Hepatocyte (in vitro differentiated cells): ENCODE measurements at regions not wholly inside any gene's neighbourhood (a gene's known extent, or its start where the extent isn't known, plus 50 kb on each side); places are given as distances from the start of the nearest gene placed in this dataset.

ENCODE experiments used
- DNase-seq: peaks from one replicate; pipeline ENCODE4 v3.0.0-alpha.2; 2016; ENCODE audit warnings: low spot score
- H2AFZ ChIP-seq: fragments of 200-600 bp; sonication (generic); 2 replicates; pipeline ENCODE4 v1.6.0; 2016; ENCODE audit warnings: antibody characterized with exemption, mild to moderate bottlenecking
- H3K27ac ChIP-seq: fragments of 200-600 bp; sonication (generic); 2 replicates; pipeline ENCODE4 v1.5.1; 2016; ENCODE audit warnings: mild to moderate bottlenecking
- H3K27me3 ChIP-seq: fragments of 200-600 bp; sonication (generic); 2 replicates; pipeline ENCODE4 v1.6.1; 2016
- H3K36me3 ChIP-seq: fragments of 200-600 bp; sonication (generic); replicated peaks from 2 replicates; pipeline ENCODE4 v1.5.1; 2016; ENCODE audit warnings: low read depth; ENCODE audit not compliant: insufficient read depth
- H3K4me1 ChIP-seq: fragments of 200-600 bp; sonication (generic); 2 replicates; pipeline ENCODE4 v1.5.1; 2016; ENCODE audit warnings: mild to moderate bottlenecking, moderate library complexity; ENCODE audit not compliant: insufficient read depth
- H3K4me2 ChIP-seq: fragments of 200-600 bp; sonication (generic); 2 replicates; pipeline ENCODE4 v1.6.0; 2016
- H3K4me3 ChIP-seq: fragments of 200-600 bp; sonication (generic); 2 replicates; pipeline ENCODE4 v1.5.1; 2016; ENCODE audit warnings: mild to moderate bottlenecking
- H3K79me2 ChIP-seq: fragments of 200-600 bp; sonication (generic); 2 replicates; pipeline ENCODE4 v1.6.0; 2017; ENCODE audit warnings: mild to moderate bottlenecking
- H3K9me2 ChIP-seq: fragments of 200-600 bp; sonication (generic); replicated peaks from 2 replicates; pipeline ENCODE4 v1.6.0; 2017; ENCODE audit warnings: mild to moderate bottlenecking; ENCODE audit not compliant: insufficient read depth
- H3K9me3 ChIP-seq: fragments of 200-600 bp; sonication (generic); 2 replicates; pipeline ENCODE4 v1.5.1; 2016; ENCODE audit warnings: low read depth, mild to moderate bottlenecking
- H4K20me1 ChIP-seq: fragments of 200-600 bp; sonication (generic); 2 replicates; pipeline ENCODE4 v1.6.0; 2016; ENCODE audit warnings: mild to moderate bottlenecking; ENCODE audit not compliant: insufficient read depth, poor library complexity, severe bottlenecking
- EZH2 ChIP-seq: fragments of 200-600 bp; sonication (generic); IDR thresholded peaks from 2 replicates; pipeline ENCODE4 v1.6.1; 2016; ENCODE audit warnings: antibody characterized with exemption, mild to moderate bottlenecking, borderline replicate concordance
- EZH2phosphoT487 ChIP-seq: fragments of 200-600 bp; sonication (generic); IDR thresholded peaks from one replicate; pipeline ENCODE4 v1.6.1; 2018; ENCODE audit warnings: antibody characterized with exemption, mild to moderate bottlenecking, low read depth, moderate library complexity; ENCODE audit not compliant: unreplicated experiment, severe bottlenecking
- WGBS: methylation state at CpG from one replicate; pipeline ENCODE4 v1.1.6; 2016; ENCODE audit warnings: low lambda C conversion rate; ENCODE audit errors: missing lambda C conversion rate; 5-methylcytosine and 5-hydroxymethylcytosine counted together
- TF ChIP-seq, protein P1 (sequence below): fragments of 200-600 bp; sonication (generic); IDR thresholded peaks from 2 replicates; pipeline ENCODE4 v1.5.1; 2016; ENCODE audit warnings: antibody characterized with exemption, mild to moderate bottlenecking; ENCODE audit not compliant: poor library complexity

DNA sequence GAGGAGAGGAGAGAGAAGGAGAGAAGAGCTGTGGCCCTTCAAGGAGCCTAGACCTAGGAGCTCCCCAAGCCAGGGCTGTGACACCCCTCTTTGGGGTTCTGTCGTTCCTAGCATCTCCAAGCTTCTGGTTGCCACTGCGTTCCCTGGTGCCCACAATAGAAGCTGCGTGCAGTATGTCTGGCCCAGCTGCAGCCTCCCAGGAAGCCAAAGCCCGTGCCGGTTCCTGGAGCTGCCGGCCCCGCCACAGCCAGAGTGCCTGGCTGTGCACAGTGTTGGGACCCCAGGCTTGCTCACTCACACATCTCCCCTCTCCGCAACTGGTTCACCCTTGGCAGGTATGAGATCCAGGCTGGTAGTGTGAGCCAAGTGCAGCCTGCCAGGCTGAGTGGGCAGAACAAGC lies 367.7 kb upstream of the MC4R start:
- Histone ChIP-seq H3K27ac (no peak overlapping the region), H4K20me1 (no peaks in the 10 kb centered on the region), H3K79me2 (no peaks in the 10 kb centered on the region), H3K9me3 (no peaks in the 10 kb centered on the region), H3K4me1 (no peaks in the 10 kb centered on the region), H3K36me3 (no peaks in the 10 kb centered on the region), H3K4me2 (no peak overlapping the region), H3K4me3 (no peak overlapping the region), H2AFZ (no peak overlapping the region), H3K9me2 (no peaks in the 10 kb centered on the region), H3K27me3 (no peaks in the 10 kb centered on the region)
- no peak for DNase-seq
- TF ChIP-seq EZH2 (no peak), EZH2phosphoT487 (no peak)
- TF ChIP-seq, protein P1, sequence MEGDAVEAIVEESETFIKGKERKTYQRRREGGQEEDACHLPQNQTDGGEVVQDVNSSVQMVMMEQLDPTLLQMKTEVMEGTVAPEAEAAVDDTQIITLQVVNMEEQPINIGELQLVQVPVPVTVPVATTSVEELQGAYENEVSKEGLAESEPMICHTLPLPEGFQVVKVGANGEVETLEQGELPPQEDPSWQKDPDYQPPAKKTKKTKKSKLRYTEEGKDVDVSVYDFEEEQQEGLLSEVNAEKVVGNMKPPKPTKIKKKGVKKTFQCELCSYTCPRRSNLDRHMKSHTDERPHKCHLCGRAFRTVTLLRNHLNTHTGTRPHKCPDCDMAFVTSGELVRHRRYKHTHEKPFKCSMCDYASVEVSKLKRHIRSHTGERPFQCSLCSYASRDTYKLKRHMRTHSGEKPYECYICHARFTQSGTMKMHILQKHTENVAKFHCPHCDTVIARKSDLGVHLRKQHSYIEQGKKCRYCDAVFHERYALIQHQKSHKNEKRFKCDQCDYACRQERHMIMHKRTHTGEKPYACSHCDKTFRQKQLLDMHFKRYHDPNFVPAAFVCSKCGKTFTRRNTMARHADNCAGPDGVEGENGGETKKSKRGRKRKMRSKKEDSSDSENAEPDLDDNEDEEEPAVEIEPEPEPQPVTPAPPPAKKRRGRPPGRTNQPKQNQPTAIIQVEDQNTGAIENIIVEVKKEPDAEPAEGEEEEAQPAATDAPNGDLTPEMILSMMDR, result no peak
- WGBS, result 93% methylated on average over 8 of the region's 8 CpGs

DNA sequence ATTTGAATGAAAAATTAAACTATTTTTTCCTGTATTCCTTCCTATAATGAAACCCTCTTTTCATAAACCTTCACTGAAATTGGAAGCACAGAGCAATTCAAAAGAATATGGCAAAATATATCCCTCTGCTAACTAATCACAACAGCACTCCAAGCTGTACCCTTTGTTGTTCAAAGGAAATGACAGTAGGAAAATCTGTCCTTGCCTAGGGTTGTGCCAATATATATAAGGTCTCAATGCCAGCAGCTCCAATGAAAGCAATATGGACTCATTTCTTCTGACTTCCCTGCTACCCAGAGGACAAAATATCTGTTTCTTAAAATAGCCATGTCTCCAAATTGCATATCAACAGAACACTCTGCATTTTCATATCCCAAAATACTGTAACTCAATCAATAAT lies 373.9 kb upstream of the MC4R start:
- Histone ChIP-seq H3K9me3 (no peaks in the 10 kb centered on the region), H2AFZ (no peak overlapping the region), H3K27ac (no peak overlapping the region), H4K20me1 (no peaks in the 10 kb centered on the region), H3K4me3 (no peak overlapping the region), H3K36me3 (no peaks in the 10 kb centered on the region), H3K27me3 (no peaks in the 10 kb centered on the region), H3K4me1 (no peaks in the 10 kb centered on the region), H3K9me2 (no peaks in the 10 kb centered on the region), H3K79me2 (no peaks in the 10 kb centered on the region), H3K4me2 (no peak overlapping the region)
- TF ChIP-seq, protein P1, result no peak
- TF ChIP-seq EZH2 (no peak), EZH2phosphoT487 (no peak)
- DNase-seq, result no peak

DNA sequence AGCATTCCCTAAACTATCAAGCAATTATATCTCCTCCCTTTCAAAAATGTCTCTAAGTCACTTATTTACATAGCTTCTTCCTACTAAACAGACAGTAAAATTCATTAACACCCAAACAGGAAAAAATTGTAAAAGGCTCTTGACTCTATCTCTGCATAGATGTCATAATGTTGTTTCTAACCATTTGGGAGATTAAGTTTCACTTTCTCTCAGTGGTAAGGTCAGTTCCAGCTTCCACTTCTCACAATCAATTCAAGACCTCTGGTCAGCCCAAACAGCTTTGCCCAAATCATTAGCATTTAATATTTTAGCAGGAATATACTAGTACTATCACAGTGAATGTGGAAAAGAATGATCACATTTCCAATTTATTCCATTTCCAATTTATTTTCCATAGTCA lies 374.3 kb upstream of the MC4R start:
- no peak for DNase-seq
- no peak overlapping the region for H2AFZ ChIP-seq
- H3K36me3 ChIP-seq, result no peaks in the 10 kb centered on the region
- no peaks in the 10 kb centered on the region for H3K9me3 ChIP-seq
- H4K20me1 ChIP-seq, result no peaks in the 10 kb centered on the region
- TF ChIP-seq EZH2phosphoT487 (no peak), EZH2 (no peak)
- TF ChIP-seq, protein P1, result no peak
- no peaks in the 10 kb centered on the region for H3K4me1 ChIP-seq
- no peak overlapping the region for H3K4me2 ChIP-seq
- no peaks in the 10 kb centered on the region for H3K79me2 ChIP-seq
- H3K4me3 ChIP-seq, result no peak overlapping the region
- H3K9me2 ChIP-seq, result no peaks in the 10 kb centered on the region
- H3K27ac ChIP-seq, result no peak overlapping the region
- H3K27me3 ChIP-seq, result no peaks in the 10 kb centered on the region

DNA sequence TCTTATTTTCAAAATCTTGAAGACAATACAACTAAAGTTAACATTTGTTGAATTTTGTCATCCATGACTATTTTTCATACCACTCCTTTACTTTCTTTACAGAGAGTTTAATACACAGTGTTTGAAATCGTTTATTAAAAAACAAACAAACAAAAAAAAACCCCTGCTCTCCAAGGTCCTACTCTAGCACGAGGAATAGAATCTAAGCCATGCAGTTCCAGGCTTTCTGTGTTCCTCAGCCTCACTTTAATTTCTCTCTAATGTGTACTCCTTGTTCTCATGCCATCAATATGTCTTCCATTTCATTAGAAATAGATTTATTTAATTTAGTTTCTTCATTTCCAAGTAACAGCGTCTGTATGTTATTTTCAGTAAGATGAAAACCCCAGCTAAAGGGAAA lies 381.2 kb upstream of the MC4R start:
- TF ChIP-seq, protein P1, result no peak
- TF ChIP-seq EZH2phosphoT487 (no peak), EZH2 (no peak)
- H3K4me2 ChIP-seq, result no peak overlapping the region
- 71% methylated on average over 3 of the region's 3 CpGs for WGBS
- no peaks in the 10 kb centered on the region for H3K9me3 ChIP-seq
- H3K36me3 ChIP-seq, result no peaks in the 10 kb centered on the region
- H3K27me3 ChIP-seq, result no peaks in the 10 kb centered on the region
- H3K4me1 ChIP-seq, result no peaks in the 10 kb centered on the region
- H4K20me1 ChIP-seq, result no peaks in the 10 kb centered on the region
- DNase-seq, result no peak
- H3K27ac ChIP-seq, result no peak overlapping the region
- H3K79me2 ChIP-seq, result no peaks in the 10 kb centered on the region
- H2AFZ ChIP-seq, result no peak overlapping the region
- H3K4me3 ChIP-seq, result no peak overlapping the region
- H3K9me2 ChIP-seq, result no peaks in the 10 kb centered on the region
